ENCODE measurements at regions not wholly inside any gene's neighbourhood (a gene's known extent, or its start where the extent isn't known, plus 50 kb on each side); places are given as distances from the start of the nearest gene placed in this dataset.

DNA sequence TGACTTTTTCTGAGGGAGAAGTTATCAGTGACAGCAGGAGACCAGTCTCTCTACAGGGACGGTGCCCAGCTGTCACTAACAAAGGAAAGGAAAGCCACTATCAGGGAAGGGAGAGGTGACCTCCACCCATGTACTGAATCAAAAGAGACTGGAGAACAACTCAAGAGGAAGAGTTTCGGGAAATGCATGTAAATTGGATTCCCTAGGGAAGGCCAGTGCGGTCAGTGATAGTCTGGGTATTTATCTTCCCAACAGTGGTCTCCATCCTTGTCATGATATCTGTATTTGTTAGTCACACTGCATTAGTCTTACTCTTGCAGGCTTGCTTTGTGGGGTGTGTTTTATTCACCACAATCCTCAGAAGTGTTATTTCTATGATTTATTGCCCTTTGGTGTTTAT is 193.4 kb upstream of the KIRREL3 start:
- no peak for DNase-seq

DNA sequence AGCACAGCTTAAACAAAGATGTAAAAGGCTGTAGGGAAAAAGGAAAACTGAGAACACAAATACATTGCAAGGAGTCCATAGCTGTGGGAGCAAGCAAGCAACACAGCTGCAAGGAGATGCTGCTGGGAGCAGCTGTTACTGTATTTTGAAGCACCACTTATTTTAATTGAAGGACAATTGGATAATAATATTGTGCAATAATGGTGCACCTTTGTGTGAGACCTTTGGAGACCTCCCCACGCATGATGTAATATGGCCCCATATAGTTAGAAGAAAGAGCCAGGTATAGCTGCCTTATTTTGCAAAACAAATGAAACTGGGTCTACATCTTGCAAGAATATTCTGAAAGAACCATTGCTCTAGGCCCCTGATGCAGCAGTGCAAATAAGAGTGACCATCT is 191.1 kb upstream of the KIRREL3 start:
- DNase-seq, result no peak

DNA sequence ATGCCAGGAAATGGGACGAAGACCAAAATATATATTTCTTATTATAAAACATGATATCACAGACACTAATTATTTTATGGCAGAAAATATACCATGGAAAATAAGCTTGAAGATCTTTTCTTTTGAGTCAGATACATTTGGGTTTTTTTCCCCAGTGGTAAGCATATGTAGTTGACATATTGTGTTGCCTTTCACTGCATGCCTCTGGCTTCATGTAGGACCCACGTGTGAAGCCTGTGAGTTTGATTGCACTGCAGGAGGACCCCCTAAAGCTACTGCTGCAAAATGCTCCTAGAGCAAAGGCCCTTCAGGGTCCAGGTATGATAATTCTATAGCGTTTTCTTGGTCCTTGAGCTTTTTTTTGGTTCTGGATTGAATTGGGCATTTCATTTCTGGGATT is 190.7 kb upstream of the KIRREL3 start:
- DNase-seq, result no peak

DNA sequence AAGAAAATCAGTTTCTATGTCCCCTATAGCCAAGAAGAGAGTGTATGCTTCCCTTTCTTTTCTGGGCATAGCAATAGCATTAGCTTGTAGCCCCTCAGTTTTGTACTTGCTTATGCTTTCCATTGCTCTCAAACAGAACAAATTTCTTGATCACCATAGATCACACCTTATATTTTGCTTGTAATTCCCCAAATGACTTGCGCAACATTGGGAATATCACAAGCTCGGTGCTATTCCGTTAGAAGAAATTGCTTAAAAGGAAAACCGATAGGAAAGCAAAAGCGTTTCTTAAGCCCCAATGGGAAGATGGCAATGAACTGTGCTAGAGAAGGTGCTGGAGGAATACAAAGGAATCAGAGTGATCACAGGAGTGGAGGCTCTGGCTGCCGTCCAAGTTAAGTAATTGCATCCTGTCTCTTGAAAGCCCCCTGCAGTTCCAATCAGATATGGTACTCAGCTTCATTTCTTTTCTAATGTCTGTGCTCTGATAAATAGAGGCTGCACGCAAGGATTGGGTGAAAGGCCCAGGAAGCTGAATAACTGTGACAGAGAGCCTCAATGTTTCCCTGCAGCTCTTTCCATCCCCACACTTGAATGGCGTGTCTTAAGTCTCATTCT is 182.1 kb upstream of the KIRREL3 start:
- no peak for DNase-seq

DNA sequence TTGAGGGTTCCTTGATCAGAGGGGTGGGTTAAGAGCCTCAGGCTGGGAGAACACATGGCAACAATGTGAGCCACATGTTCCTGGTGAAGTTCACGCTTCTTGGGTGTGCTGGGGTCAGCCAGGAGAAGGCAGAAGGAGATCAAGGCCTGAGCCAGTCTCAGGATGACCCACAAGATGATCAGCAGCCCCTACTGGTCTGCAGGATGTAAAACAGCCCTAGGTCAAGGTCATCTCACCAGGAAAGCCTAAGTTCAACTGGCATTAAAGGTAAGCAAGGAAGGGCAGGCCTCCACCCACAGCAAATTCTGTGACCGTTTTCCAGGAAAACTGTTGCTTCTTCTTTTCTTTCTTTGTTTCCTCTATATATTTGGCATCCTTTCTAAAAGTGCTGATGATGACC is 156.7 kb upstream of the KIRREL3 start:
- no peak for DNase-seq

DNA sequence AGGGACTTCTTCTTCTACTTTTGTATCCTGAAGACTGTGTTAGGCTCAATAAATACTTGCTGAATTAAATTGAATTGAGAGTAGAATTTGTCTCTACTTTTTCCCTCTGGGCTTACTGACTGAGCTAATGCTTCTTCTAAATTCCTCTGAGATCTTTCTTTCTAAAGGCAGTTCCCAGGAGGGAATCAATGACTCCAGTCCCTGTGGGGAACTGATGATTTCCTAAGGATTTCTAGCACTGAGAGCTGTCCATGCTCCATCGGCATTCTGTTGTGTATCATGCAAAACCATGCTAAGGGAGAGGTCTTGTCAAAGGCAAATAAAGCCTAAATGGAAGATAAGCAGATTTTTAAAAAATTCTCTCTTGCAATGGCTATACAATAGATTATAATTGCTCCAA is 148.8 kb upstream of the KIRREL3 start:
- no peak for DNase-seq

DNA sequence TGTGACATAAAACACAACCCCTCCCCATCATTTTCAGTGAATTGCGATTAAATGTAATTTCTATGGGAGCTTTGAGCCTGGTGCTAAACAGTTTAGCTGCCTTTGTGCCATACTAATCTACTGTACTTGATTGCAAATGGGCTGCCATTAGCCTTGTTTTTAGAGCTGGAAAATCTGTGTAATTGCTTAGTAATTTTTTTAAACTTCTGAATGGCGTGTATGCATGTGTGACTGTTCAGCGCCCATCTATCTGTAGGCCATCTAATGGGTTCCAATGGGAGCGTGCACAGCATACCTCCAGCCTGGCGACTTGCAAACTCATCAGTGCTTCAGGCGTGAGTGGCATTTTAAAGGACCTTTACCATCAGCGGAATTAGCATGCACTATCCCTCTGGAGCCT is 142.7 kb upstream of the KIRREL3 start:
- no peak for DNase-seq

DNA sequence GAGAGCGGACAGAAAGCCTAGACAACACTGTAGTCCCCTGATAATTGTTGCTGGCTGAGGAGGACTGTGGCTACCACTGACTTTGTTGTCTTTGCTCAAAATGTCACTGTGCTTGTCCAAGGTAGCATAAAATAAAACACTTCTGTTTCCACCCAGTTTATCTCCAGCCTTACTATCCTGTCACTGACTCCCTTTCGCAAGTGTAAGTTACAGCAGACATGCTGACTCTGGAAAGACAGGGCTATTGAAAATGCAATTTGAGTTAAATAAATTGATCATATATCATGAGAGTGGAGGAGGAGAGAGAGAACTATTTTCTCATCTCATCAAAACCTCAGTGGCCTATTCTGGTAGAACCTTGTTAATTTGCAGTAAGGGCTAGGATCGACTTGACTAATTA is 138.0 kb upstream of the KIRREL3 start:
- no peak for DNase-seq

DNA sequence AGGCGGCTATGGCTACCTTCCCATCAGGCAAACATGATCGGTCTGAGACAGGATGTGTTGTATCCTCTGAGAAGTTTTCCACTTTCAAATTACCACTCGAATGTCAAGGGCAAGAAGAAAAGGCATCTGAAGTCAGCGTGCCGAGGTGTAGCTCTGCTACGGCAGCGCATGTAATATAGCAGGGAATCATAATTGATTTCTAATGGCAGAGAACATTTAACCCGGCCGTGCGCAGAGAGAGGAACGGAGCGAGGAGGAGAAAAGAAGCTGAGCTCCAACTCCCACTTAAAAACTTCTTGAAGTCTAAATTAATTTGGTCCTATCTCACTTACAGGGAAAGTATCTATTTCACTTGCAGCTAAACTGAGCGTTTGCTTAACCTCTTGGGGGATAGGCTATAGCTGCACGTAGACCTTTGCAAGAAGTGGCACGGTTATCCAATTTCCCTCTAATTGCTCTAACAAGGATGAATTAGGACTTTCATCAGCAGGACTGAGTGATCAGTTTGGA is 137.3 kb upstream of the KIRREL3 start:
- no peak for DNase-seq

DNA sequence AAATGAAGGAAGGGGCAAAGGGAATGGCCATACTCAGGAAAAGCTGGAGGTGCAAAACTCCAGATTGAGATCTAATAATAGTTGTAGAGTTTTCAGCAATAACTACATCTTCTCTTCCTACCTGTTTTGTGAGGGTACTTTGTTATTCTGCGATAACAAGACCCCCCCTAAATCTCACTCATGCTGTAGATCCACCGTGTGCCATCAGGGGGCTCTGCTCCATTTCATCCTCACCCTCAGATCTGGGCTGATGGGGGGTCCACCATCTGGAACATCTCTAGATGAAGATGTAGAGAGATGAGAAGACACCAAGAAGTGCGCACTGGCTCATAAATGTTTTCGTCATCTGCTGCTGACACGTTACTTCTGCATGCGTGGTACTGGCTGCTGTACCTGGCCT is 135.9 kb upstream of the KIRREL3 start:
- DNase-seq, result no peak

DNA sequence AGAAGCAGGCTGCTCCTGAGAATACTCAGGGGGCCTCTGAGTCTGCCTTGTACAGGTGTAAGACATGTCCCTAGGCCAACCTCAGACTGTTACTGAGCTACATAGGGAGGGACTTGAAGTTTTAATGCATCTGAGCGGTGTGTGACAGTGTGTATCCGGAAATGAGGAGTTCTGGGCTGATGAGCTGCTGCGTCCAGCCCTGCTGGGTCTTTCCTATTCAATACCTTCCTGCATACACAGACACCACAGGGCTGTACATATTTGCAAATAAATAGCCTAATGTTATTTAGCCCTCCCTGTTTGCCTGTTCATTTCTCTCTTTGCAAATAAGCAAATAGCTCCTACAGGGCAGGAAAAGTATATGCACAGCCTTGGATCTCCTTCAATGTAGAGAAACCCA is 134.7 kb upstream of the KIRREL3 start:
- DNase-seq, result no peak

DNA sequence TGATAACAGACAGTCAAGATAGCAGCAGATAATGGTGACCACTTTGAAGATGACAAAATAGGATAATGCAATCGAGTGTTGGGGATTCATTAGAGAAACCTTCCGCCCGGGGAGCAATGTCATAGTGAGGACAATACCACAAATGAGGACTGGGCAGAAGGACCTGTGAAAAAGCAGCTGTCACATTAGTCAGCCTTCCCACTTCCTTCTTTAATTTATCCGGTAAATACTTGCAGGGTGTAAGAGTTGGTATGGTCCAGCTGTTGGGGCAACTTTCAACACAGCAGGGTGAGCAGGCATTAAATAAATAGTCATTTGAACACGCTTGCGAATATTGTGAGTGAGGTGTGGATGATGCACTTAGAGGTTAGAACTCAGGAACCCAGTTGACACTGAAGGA is 132.5 kb upstream of the KIRREL3 start:
- peak; percentile 81 for DNase-seq

DNA sequence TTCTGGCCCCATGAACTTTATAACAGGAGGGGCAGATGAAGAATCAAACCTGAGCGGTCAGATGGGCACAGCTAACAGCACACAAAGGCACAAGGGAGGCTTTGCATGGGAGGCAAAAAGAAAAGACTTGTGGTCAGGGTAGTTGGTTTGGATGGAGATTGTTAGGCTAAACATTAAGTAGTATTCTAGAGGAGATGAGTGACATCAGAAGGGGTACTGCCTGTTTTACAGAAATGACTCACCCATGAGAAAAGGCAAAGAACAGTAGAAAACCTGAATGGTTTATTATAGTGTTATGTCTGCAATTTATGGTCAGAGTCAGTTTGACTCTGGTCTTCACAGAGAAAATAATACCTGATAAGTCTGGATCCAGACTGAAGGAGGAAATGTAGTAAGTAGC is 129.8 kb upstream of the KIRREL3 start:
- no peak for DNase-seq

DNA sequence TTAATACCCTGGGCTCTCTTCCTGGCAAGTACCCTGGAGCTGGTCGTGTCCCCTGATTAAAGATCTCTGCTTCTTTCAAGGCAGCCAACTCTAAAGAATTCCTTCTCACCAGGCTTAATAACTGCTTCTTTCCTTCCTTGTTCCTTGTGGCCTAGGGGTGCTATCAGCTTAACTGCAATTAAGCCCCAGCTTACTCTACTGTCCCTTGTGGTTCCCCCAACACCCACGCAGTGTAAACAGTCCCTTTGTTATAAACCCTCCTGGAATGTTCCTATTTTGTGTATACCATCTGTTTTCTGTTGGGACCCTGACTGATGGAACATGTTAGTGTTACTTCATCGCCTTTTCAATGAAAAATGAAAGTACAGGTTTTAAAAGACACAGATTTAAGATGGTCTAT is 126.4 kb upstream of the KIRREL3 start:
- DNase-seq, result no peak

DNA sequence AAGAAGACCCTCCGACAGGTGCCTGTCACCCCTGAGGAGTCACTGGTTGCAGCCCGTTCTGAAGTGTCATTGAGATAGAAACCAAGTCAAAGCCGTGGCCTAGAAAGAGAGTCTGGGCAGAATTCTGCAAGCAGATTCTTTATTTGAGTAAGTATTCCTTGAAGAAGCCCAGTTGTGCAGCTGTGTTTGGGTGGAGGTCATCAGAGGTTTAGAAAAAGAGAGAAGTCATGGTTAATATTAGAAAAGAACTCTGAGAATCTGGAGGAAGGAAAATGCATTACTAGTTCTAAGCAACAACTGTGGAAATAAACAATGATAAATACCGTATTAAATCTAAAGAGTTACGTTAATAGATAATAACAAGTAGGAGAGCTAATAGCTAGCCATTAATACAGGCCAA is 118.8 kb upstream of the KIRREL3 start:
- no peak for DNase-seq

DNA sequence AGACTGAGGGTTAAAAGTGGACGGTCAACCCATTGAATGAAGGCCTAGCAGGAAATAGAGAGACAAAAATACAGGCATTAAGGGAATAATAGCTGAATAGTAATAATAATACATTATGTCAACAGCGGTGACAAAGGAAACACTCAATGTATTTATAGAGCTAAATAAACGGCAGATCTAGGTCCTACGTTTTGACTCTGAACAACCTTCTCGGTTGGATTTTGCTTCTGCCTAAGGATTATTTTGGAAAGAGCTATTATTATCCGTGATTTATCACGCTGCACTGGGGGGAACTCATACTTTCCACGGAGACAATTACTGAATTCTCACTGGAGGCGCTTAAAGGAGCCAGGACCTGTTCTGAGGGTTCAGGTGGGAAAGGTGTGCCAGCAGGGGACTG is 118.2 kb upstream of the KIRREL3 start:
- no peak for DNase-seq

DNA sequence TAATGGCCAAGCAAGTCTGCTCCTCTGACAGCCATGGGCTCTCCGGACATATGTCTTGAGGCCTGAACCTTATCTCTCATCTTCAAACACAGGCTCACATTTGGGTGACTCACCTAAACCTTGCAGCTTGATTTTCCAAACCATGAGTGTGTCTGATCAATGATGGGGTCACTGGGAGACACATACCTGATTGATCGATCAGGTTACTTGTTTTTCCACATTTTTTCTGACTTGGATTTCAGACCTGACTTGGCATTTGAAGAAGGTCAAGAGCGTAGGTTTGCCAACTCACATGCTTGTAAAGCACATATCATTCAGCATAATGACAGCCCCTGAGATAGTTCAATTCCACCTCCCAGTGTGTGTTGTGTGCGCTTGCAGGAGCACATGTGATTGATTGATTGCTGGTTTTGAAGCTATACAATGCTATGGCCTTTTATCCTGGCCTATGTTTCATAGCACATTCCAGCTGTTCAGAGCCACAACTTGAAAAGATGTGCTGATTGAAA is 116.7 kb upstream of the KIRREL3 start:
- no peak for DNase-seq

DNA sequence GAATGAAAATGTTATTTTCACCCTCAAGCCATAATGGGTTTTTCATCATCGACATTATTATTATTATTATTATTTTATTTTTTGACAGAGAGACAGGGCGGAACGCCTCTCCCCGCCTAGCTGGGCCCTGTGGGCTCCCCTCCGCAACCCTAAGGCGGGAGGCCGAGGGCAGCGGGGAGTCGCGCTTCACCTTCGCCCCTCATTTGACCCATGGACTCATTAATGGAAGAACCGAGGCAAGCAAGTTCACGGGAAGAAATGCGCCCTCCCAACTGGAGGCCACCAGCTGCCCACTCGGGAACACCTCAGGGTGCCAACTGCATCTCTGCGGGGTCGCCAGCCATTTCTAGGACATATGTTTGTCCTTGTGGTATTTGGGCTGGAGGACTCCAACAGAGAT is 115.3 kb upstream of the KIRREL3 start:
- DNase-seq, result no peak

DNA sequence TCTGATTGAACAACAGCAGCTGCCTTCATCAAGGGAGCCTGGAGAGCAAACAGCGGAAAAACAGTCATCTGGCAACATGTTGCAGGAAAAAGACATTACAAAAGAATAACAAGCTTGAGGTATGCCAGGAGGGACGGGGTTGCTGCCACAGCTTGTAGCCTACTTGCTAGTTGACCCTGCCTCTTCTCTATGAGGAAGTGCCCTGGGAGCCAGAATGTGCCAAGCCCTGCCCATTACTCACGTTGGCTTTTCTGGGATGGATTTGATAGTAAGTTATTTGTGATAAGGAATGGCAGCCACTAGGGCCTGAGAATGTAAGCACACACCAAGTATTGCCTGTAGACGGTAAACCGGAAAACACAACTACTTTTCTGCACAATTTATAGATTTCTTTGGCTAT is 113.5 kb upstream of the KIRREL3 start:
- DNase-seq, result no peak

DNA sequence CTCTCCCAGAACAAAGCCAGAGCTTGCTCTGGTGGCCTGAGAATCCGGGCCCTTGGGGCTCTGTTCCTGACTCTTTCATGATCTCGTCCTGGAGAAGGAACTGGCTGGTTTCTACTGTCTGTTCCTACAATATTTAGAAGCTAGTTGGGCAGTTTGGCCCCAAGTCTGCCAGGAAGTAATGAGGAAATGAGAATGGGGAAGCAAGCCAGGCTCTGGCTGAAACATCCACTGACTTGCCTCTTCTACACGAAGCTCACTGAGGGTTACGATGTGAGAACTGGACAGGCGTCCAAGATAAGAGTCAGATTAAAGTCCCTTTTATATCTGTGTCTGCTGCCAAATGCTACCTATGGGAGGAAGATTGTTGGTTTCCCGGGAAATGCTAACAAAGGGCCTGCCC is 110.0 kb upstream of the KIRREL3 start:
- DNase-seq, result peak; percentile 86

DNA sequence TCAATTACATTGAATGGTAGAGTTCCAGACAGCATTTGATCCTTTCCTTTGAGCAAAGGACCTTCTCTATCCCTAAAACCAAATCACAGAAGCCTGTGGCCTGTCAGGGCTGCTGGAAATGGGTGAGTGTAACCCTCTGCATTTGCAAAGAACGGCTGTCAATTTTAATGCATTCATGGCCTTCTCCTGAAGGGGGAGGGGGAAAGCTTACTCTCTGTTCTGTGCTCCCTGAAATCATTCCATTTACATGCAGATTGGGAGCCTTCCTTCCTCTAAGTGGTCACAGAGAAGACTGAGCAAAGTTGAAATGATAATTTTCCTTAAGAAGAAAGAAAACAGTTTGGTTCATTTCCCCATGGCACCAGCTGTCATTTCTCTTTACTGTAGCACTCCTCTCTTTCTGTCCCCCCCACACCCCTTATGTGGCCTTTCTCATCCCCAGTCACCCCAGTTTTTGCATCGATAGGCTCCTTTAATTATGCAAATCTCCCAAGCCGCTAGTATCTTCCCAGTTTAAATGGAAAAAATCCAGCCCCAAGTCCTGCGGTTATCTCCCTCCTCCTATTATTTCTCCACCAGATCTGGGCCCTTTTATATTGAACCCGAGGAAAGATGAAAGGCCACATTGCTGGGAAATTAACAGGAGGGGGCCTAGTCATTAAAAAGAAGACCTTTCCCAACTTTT is 109.4 kb upstream of the KIRREL3 start:
- no peak for DNase-seq

DNA sequence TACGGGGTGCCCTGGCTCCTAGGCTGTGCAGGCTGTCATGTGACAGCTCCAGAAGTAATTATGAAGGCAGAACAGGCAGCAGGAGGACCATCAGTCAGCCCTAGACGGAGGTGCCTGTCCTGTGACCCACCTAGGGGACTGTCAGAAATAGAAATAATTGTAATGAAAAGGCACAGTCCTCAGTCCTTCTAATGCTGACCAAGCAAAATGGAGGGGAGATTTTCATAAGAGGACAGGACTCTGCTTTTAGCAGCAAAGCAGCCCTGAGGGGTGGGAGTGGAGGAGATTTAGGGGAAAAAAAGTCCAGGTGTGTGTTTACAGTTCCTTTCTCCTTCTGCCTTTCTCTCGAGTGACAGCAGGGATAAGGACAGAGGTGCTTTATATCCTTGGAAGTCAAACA is 108.3 kb upstream of the KIRREL3 start:
- no peak for DNase-seq

DNA sequence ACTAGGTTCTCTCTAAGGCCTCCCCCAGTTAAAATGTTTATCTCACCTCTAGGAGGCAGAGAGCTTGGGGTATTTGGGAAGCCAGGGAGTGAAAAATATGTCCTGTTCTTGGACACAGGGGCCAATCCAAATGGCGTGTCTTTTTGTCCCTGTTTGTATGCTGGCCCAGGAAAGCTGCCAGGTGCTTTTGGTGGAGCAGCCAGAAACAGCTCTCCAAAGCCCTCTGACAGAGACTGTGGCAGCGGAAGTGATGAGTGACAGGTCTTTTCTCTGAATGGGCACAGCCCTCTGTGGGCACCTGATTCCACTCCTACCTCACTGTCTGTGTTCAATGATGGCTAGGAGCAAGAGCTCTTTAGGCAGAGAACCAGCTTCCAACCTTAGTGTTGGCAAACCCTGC is 106.4 kb upstream of the KIRREL3 start:
- DNase-seq, result no peak

DNA sequence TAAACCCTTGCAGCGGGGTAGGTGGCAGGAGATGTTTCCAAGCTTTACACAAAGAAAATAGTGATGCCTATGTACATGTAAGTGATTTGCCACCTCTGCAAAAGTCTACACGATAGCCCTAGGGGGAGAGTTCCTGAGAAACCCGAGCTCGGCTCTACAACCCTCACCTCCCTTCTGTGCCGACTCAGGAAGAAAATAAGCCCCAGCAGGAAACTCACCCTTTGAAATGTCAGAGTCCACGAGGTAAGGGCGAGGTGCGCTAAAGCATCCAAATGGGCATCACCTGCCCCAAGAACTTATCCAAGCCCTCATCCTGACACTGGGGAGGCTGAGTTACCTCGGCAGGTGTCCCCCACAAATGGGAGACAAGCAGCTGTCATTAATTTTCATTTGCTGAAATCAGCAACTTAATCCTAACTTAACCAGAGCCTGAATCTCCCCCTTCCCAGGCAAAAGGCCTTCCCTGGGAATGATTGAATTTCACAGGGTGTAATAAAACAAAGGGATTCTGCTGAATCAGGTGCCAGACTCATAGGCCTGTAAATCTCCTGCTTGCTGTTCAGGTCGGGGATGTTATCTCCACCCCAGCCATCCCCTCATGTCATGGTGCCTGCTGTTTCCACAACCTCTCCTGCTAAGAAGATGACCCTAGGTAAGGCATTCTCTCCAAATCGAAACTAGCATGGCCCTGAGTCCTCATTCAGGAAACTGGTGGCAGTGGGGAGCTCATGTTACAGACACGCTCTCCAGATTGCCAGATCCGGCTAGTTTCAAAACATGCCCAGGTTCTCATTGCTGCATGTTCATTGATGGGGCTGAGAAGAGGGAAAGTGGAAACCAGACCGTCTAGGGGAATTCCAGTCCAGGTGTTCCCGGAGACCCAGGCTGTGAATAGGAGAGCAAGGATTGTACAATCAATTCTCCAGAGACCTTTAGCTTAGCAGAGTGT is 105.3 kb upstream of the KIRREL3 start:
- DNase-seq, result no peak

Measured in MV-4-11 (cell line).